ENCODE measurements at regions not wholly inside any gene's neighbourhood (a gene's known extent, or its start where the extent isn't known, plus 50 kb on each side); places are given as distances from the start of the nearest gene placed in this dataset.

DNA sequence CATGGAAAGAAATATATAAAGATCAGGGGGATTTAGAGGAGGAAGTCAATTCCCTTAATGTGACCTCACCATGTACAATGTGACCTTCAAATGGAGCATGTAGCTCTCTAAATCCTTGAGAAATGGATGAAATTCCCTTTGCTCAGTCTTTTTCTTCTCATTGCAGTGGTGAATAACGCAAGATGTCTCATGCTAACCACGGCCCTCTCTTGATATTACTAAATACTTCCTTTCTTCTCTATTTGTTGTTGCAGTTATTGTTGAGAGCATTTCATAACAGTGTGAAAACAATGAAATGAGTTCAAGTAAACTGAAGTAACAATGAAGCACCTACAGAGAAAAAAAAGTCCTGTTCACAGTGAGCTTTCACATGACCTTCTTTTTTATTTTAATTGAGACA, 55.6 kb downstream of the ZNF281 start:
- TF ChIP-seq, protein P1, sequence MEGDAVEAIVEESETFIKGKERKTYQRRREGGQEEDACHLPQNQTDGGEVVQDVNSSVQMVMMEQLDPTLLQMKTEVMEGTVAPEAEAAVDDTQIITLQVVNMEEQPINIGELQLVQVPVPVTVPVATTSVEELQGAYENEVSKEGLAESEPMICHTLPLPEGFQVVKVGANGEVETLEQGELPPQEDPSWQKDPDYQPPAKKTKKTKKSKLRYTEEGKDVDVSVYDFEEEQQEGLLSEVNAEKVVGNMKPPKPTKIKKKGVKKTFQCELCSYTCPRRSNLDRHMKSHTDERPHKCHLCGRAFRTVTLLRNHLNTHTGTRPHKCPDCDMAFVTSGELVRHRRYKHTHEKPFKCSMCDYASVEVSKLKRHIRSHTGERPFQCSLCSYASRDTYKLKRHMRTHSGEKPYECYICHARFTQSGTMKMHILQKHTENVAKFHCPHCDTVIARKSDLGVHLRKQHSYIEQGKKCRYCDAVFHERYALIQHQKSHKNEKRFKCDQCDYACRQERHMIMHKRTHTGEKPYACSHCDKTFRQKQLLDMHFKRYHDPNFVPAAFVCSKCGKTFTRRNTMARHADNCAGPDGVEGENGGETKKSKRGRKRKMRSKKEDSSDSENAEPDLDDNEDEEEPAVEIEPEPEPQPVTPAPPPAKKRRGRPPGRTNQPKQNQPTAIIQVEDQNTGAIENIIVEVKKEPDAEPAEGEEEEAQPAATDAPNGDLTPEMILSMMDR (IDR thresholded peaks at IDR 0.05), result no peak
- TF ChIP-seq POLR2A (IDR thresholded peaks at IDR 0.05), result no peak
- Histone ChIP-seq H3K4me3 (no peak overlapping the region), H3K36me3 (no peaks in the 10 kb centered on the region), H3K27me3 (no peaks in the 10 kb centered on the region), H3K9me3 (no peaks in the 10 kb centered on the region), H3K4me1 (peaks cover 0 to 12% (median 0%) of the 10 kb centered on the region in 4 donors), H3K27ac (no peak overlapping the region)
- no peak for DNase-seq

DNA sequence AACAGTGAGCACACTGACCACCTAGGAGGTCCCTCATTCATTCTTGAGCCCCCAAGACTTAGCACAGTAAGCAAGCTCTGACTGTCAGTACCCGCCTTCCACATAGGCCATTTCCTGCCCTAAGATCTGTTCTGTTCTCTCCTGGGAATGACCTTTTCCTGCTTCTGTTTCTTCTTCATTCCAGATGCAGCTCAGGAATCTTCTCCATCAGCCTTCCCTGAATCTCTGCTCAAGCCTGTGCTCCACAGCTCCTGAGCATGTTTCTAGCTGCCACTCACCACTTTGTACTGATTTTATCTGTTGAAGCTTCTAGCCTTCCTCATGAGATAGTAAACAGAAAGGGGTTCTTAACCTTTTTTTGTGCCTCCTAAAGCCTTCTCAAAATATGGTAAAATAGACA, 56.6 kb downstream of the ZNF281 start:
- TF ChIP-seq POLR2A (IDR thresholded peaks at IDR 0.05), result no peak
- TF ChIP-seq, protein P1 (IDR thresholded peaks at IDR 0.05), result no peak
- no peaks in the 10 kb centered on the region for H3K27me3 ChIP-seq
- H3K27ac ChIP-seq, result no peak overlapping the region
- DNase-seq, result no peak
- peaks cover 0 to 12% (median 0%) of the 10 kb centered on the region in 4 donors for H3K4me1 ChIP-seq
- no peaks in the 10 kb centered on the region for H3K36me3 ChIP-seq
- no peaks in the 10 kb centered on the region for H3K9me3 ChIP-seq
- H3K4me3 ChIP-seq, result no peak overlapping the region

DNA sequence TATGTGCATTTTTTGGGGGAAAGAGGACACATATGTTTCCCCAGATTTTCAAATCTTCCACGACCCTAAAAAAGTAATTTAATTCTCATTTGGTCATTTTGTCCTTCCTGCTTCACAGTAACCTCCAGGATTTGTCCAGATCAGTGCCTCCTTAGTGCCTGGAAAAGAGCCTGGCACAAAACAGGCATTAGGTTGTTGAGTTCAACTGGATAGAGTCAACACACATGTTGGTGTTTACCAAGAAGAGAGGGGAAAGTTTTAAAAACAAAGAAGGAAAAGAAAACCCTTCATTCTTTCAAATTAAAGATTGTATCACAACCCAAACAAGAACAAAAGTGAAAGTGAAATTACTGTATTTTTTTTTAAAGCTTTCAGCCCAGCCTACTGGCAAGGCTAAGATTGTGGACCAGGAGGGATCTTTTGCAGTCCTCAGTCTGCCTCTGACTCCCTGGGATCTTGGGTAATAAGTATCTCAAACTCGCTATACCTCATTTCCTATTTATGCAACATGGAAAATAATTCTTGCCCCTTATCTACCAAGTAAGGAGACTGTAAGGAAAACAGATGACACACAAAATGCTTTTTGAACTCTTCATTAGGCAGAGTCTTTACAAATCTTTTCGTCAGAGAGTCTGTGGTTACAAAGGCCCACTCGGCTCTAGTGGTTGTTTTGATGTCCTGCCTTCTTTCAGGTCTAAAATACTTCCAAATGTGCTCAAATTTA, 57.8 kb downstream of the ZNF281 start:
- no peak for DNase-seq
- Histone ChIP-seq H3K36me3 (no peaks in the 10 kb centered on the region), H3K27me3 (no peaks in the 10 kb centered on the region), H3K27ac (peak overlapping the region in 1 of 4 donors; percentile 12), H3K4me1 (peaks cover 0 to 12% (median 0%) of the 10 kb centered on the region in 4 donors), H3K4me3 (peak overlapping the region in 1 of 4 donors; percentile 19), H3K9me3 (no peaks in the 10 kb centered on the region)
- TF ChIP-seq POLR2A (IDR thresholded peaks at IDR 0.05), result no peak
- TF ChIP-seq, protein P1 (IDR thresholded peaks at IDR 0.05), result no peak

DNA sequence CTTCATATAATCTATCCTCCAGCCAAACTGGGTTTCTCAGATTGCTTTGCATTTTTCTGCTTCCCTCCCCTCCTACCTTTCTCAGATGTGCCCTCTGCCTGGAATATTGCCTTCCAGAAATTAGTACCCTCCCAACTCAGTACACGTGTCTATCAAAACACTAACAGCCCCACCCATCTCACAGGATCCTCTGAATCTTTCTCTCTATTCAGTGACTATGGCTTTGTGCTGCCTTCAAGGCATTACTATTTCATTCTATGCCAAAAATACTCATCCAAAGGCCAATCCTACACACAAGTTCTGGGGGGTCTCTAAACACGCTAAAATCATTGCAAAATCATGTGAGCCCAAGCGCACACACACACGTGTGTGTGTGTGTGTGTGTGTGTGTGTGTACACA, 58.4 kb downstream of the ZNF281 start:
- no peak for DNase-seq
- Histone ChIP-seq H3K9me3 (no peaks in the 10 kb centered on the region), H3K4me1 (peaks cover 0 to 12% (median 0%) of the 10 kb centered on the region in 4 donors), H3K36me3 (no peaks in the 10 kb centered on the region), H3K27ac (no peak overlapping the region), H3K4me3 (no peak overlapping the region), H3K27me3 (no peaks in the 10 kb centered on the region)
- TF ChIP-seq, protein P1 (IDR thresholded peaks at IDR 0.05), result no peak
- no peak for TF ChIP-seq POLR2A (IDR thresholded peaks at IDR 0.05)

DNA sequence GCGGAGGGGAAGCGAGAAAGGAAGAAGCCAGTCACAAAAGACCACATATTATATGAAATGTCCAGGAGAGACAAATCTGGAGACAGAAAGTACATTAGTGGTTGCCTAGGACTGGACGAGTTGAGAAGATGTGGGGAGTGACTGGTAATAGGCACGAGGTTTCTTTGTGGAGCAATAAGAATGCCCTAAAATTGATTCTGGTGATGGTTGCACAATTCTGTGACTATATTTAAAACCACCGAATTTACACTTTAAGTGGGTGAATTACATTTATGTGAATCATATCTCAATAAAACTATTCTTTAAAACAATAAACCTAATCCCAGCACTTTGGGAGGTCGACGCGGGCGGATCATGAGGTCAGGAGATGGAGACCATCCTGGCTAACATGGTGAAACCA, 63.1 kb downstream of the ZNF281 start:
- Histone ChIP-seq H3K4me1 (peaks cover 0 to 5% (median 0%) of the 10 kb centered on the region in 4 donors), H3K27me3 (no peaks in the 10 kb centered on the region), H3K4me3 (no peak overlapping the region), H3K9me3 (no peaks in the 10 kb centered on the region), H3K36me3 (no peaks in the 10 kb centered on the region), H3K27ac (no peak overlapping the region)
- TF ChIP-seq POLR2A (IDR thresholded peaks at IDR 0.05), result no peak
- TF ChIP-seq, protein P1 (IDR thresholded peaks at IDR 0.05), result no peak
- no peak for DNase-seq

Measured in Peyer's patch (tissue), 4 donors.